ENCODE measurements at regions not wholly inside any gene's neighbourhood (a gene's known extent, or its start where the extent isn't known, plus 50 kb on each side); places are given as distances from the start of the nearest gene placed in this dataset.
"Not testable (repeated sequence)": the region's sequence is repeated elsewhere in the genome, so short reads cannot be mapped to it uniquely, and the experiment has no call there.

DNA sequence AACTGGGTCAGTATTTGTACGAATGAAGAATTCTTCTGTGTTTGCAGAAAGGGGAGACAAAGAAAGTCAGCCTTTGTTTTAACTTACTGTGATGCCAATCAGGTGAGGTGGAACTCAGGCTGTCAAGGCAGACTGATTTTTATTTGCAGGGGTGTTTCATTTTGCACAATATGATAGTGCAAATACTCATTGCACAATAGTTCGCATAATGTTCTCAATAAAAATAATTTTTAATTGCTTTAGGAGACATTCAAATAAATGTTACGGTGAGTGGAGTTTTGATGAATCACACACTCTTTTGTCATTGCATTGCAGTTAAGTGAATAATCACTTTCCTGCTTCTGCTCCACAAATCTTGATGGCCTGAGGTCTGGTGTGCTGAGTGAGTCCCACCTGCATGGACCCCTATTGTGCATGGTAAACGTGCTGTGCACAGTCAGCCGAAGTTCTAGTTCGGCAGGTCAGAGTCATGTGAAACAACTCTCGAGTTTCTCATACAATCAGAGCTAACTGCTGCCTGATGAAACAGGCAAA lies 141.3 kb upstream of the FZD8 start:
- no peaks in the 10 kb centered on the region for H3K27me3 ChIP-seq (replicated peaks in 2 of 5; ENCODE audit: control insufficient read depth in 4 of 5, insufficient read depth in 5 of 5, low read length in 4 of 5)
- DNase-seq, result no peak
- 83% methylated on average over 6 of the region's 7 CpGs for WGBS (ENCODE audit: insufficient coverage)
- H3K4me1 ChIP-seq (ENCODE audit: control extremely low read depth in 1 of 4, control insufficient read depth in 4 of 4, insufficient read depth in 4 of 4, low read length in 3 of 4), result peaks cover 0 to 7% (median 3%) of the 10 kb centered on the region in 4 experiments
- ChIA-PET POLR2A (no interaction called here), CTCF (no interaction called here)
- no peak overlapping the region for H3K27ac ChIP-seq (ENCODE audit: insufficient read depth in 1 of 2, low read depth in 1 of 2, low read length in 2 of 2, poor library complexity in 1 of 2, severe bottlenecking in 2 of 2)
- H3K4me3 ChIP-seq (ENCODE audit: control insufficient read depth in 1 of 7, extremely low read depth in 1 of 7, insufficient read depth in 4 of 7, low read depth in 2 of 7, low read length in 6 of 7), result no peak overlapping the region
- H3K9me3 ChIP-seq (ENCODE audit: control extremely low read depth in 1 of 5, control insufficient read depth in 4 of 5, insufficient read depth in 2 of 5, low read depth in 1 of 5, low read length in 4 of 5), result peaks cover 0 to 2% (median 0%) of the 10 kb centered on the region in 5 experiments
- H3K36me3 ChIP-seq (ENCODE audit: control insufficient read depth in 4 of 4, insufficient read depth in 4 of 4, low read length in 3 of 4), result no peaks in the 10 kb centered on the region

DNA sequence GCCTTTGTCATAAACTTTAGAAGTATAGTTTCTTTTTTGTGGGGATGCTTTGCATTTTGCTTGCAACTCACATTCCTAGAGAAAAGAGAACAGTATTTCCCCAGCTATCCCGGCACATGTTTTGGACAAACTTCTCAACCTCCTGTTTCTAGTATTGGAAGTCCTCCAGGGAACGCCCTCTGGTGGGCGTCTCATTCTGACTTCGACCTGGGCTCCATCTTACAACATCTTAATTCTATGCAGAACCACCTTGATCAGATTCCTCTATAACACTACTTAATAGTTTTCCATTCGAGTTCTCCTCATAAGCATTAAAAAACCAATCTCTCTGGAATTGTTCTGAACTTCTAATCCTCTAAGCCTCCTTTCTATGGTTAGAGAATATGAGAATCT lies 139.5 kb upstream of the FZD8 start:
- H3K36me3 ChIP-seq (ENCODE audit: control insufficient read depth in 4 of 4, insufficient read depth in 4 of 4, low read length in 3 of 4), result no peaks in the 10 kb centered on the region
- peak in 2 of 3 donors; percentile 5 to 9 for DNase-seq
- no peaks in the 10 kb centered on the region for H3K27me3 ChIP-seq (replicated peaks in 2 of 5; ENCODE audit: control insufficient read depth in 4 of 5, insufficient read depth in 5 of 5, low read length in 4 of 5)
- WGBS (ENCODE audit: insufficient coverage), result 82% methylated on average over 4 of the region's 5 CpGs
- no peak overlapping the region for H3K27ac ChIP-seq (ENCODE audit: insufficient read depth in 1 of 2, low read depth in 1 of 2, low read length in 2 of 2, poor library complexity in 1 of 2, severe bottlenecking in 2 of 2)
- no peak overlapping the region for H3K4me3 ChIP-seq (ENCODE audit: control insufficient read depth in 1 of 7, extremely low read depth in 1 of 7, insufficient read depth in 4 of 7, low read depth in 2 of 7, low read length in 6 of 7)
- ChIA-PET CTCF (interaction anchor here (1.4 kb wide), 1 partner anchor 146 kb away, joined by 5 read pairs; no protein-coding TSS in a partner anchor), POLR2A (no interaction called here)
- H3K9me3 ChIP-seq (ENCODE audit: control extremely low read depth in 1 of 5, control insufficient read depth in 4 of 5, insufficient read depth in 2 of 5, low read depth in 1 of 5, low read length in 4 of 5), result no peaks in the 10 kb centered on the region
- H3K4me1 ChIP-seq (ENCODE audit: control extremely low read depth in 1 of 4, control insufficient read depth in 4 of 4, insufficient read depth in 4 of 4, low read length in 3 of 4), result peaks cover 6 to 15% (median 10%) of the 10 kb centered on the region in 4 experiments

GRCh38 chr10:35780970-35781642 lies 139.0 kb upstream of the FZD8 start:
- Histone ChIP-seq H3K9me3 (ENCODE audit: control extremely low read depth in 1 of 5, control insufficient read depth in 4 of 5, insufficient read depth in 2 of 5, low read depth in 1 of 5, low read length in 4 of 5) (no peaks in the 10 kb centered on the region), H3K27me3 (replicated peaks in 2 of 5; ENCODE audit: control insufficient read depth in 4 of 5, insufficient read depth in 5 of 5, low read length in 4 of 5) (no peaks in the 10 kb centered on the region), H3K36me3 (ENCODE audit: control insufficient read depth in 4 of 4, insufficient read depth in 4 of 4, low read length in 3 of 4) (no peaks in the 10 kb centered on the region), H3K4me3 (ENCODE audit: control insufficient read depth in 1 of 7, extremely low read depth in 1 of 7, insufficient read depth in 4 of 7, low read depth in 2 of 7, low read length in 6 of 7) (no peak overlapping the region), H3K27ac (ENCODE audit: insufficient read depth in 1 of 2, low read depth in 1 of 2, low read length in 2 of 2, poor library complexity in 1 of 2, severe bottlenecking in 2 of 2) (no peak overlapping the region), H3K4me1 (ENCODE audit: control extremely low read depth in 1 of 4, control insufficient read depth in 4 of 4, insufficient read depth in 4 of 4, low read length in 3 of 4) (peaks cover 6 to 15% (median 10%) of the 10 kb centered on the region in 4 experiments)
- whole genome bisulfite sequencing (ENCODE audit: insufficient coverage), result 100% methylated on average over 1 of the region's 2 CpGs
- ChIA-PET POLR2A (no interaction called here), CTCF (interaction anchor here (1.4 kb wide), 1 partner anchor 146 kb away, joined by 5 read pairs; no protein-coding TSS in a partner anchor)
- DNase-seq, result no peak

- peak in 2 of 3 donors; percentile 37 to 56 for DNase-seq
- 0% methylated on average over 2 of the region's 6 CpGs for WGBS (ENCODE audit: insufficient coverage)
- CTCF ChIA-PET, result interaction anchor here (0.6 to 1.3 kb wide), 3 partner anchors 28 to 992 kb away, joined by 3 to 4 read pairs (median 3); no protein-coding TSS in a partner anchor
Measured at GRCh38 chr10:35778306-35778705, 136.2 kb upstream of the FZD8 start.

GRCh38 chr10:35776557-35776956 lies 134.5 kb upstream of the FZD8 start:
- H3K27me3 ChIP-seq (replicated peaks in 2 of 5; ENCODE audit: control insufficient read depth in 4 of 5, insufficient read depth in 5 of 5, low read length in 4 of 5); DNase-seq; H3K9me3 ChIP-seq (ENCODE audit: control extremely low read depth in 1 of 5, control insufficient read depth in 4 of 5, insufficient read depth in 2 of 5, low read depth in 1 of 5, low read length in 4 of 5); POLR2A ChIA-PET; CTCF ChIA-PET; H3K27ac ChIP-seq (ENCODE audit: insufficient read depth in 1 of 2, low read depth in 1 of 2, low read length in 2 of 2, poor library complexity in 1 of 2, severe bottlenecking in 2 of 2); H3K36me3 ChIP-seq (ENCODE audit: control insufficient read depth in 4 of 4, insufficient read depth in 4 of 4, low read length in 3 of 4); H3K4me3 ChIP-seq (ENCODE audit: control insufficient read depth in 1 of 7, extremely low read depth in 1 of 7, insufficient read depth in 4 of 7, low read depth in 2 of 7, low read length in 6 of 7): not testable (repeated sequence)
- peaks cover 6 to 15% (median 10%) of the 10 kb centered on the region in 4 experiments for H3K4me1 ChIP-seq (ENCODE audit: control extremely low read depth in 1 of 4, control insufficient read depth in 4 of 4, insufficient read depth in 4 of 4, low read length in 3 of 4)

More at GRCh38 chr10:35778306-35778705, 136.2 kb upstream of the FZD8 start:
- H3K4me1 ChIP-seq (ENCODE audit: control extremely low read depth in 1 of 4, control insufficient read depth in 4 of 4, insufficient read depth in 4 of 4, low read length in 3 of 4), result peaks cover 6 to 15% (median 10%) of the 10 kb centered on the region in 4 experiments
- H3K27ac ChIP-seq (ENCODE audit: insufficient read depth in 1 of 2, low read depth in 1 of 2, low read length in 2 of 2, poor library complexity in 1 of 2, severe bottlenecking in 2 of 2), result no peak overlapping the region
- peak overlapping the region in 3 of 7 experiments; percentile 2 to 48 (median 7) for H3K4me3 ChIP-seq (ENCODE audit: control insufficient read depth in 1 of 7, extremely low read depth in 1 of 7, insufficient read depth in 4 of 7, low read depth in 2 of 7, low read length in 6 of 7)
- no peaks in the 10 kb centered on the region for H3K9me3 ChIP-seq (ENCODE audit: control extremely low read depth in 1 of 5, control insufficient read depth in 4 of 5, insufficient read depth in 2 of 5, low read depth in 1 of 5, low read length in 4 of 5)
- H3K36me3 ChIP-seq (ENCODE audit: control insufficient read depth in 4 of 4, insufficient read depth in 4 of 4, low read length in 3 of 4), result no peaks in the 10 kb centered on the region
- no peaks in the 10 kb centered on the region for H3K27me3 ChIP-seq (replicated peaks in 2 of 5; ENCODE audit: control insufficient read depth in 4 of 5, insufficient read depth in 5 of 5, low read length in 4 of 5)
- POLR2A ChIA-PET, result no interaction called here

- Histone ChIP-seq H3K27me3 (replicated peaks in 2 of 5; ENCODE audit: control insufficient read depth in 4 of 5, insufficient read depth in 5 of 5, low read length in 4 of 5) (peaks cover 0 to 2% (median 0%) of the 10 kb centered on the region in 5 experiments), H3K36me3 (ENCODE audit: control insufficient read depth in 4 of 4, insufficient read depth in 4 of 4, low read length in 3 of 4) (no peaks in the 10 kb centered on the region), H3K4me1 (ENCODE audit: control extremely low read depth in 1 of 4, control insufficient read depth in 4 of 4, insufficient read depth in 4 of 4, low read length in 3 of 4) (peaks cover 6 to 15% (median 10%) of the 10 kb centered on the region in 4 experiments), H3K4me3 (ENCODE audit: control insufficient read depth in 1 of 7, extremely low read depth in 1 of 7, insufficient read depth in 4 of 7, low read depth in 2 of 7, low read length in 6 of 7) (no peak overlapping the region), H3K9me3 (ENCODE audit: control extremely low read depth in 1 of 5, control insufficient read depth in 4 of 5, insufficient read depth in 2 of 5, low read depth in 1 of 5, low read length in 4 of 5) (no peaks in the 10 kb centered on the region), H3K27ac (ENCODE audit: insufficient read depth in 1 of 2, low read depth in 1 of 2, low read length in 2 of 2, poor library complexity in 1 of 2, severe bottlenecking in 2 of 2) (no peak overlapping the region)
- no peak for DNase-seq
- ChIA-PET CTCF (no interaction called here), POLR2A (no interaction called here)
- no CpG with 5 or more reads among the region's 3 CpGs for WGBS (ENCODE audit: insufficient coverage)
Measured at GRCh38 chr10:35774109-35774508, 132.0 kb upstream of the FZD8 start.

DNA sequence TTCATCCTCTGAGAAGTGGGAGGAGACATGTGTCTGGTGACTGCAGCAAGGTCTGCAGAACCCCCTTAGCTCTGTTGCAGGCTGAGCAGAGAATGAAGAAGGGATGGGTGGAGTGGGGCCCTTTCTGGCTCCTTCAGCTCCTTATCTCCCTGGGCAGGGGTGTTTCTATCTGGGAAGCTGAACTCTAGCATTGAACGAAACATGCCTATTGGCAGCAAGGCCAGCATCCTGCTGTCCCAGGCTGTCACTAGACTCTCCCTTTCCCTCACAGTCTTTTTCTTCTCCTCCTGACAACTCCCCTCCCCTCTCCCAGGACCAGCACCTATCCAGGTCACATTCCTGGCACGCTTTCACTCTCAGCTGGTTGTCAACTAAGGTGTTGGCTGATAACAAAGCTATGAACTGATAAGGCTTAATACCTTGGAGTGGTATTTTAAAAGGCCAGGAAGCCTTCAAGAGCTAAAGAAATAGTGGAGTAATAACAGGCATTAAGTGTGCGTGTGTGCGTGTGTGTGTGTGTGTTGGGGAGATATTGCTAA lies 128.8 kb upstream of the FZD8 start:
- H3K36me3 ChIP-seq (ENCODE audit: control insufficient read depth in 4 of 4, insufficient read depth in 4 of 4, low read length in 3 of 4), result no peaks in the 10 kb centered on the region
- no peak for DNase-seq
- H3K4me1 ChIP-seq (ENCODE audit: control extremely low read depth in 1 of 4, control insufficient read depth in 4 of 4, insufficient read depth in 4 of 4, low read length in 3 of 4), result peaks cover 0 to 3% (median 0%) of the 10 kb centered on the region in 4 experiments
- ChIA-PET POLR2A (no interaction called here), CTCF (no interaction called here)
- no peaks in the 10 kb centered on the region for H3K9me3 ChIP-seq (ENCODE audit: control extremely low read depth in 1 of 5, control insufficient read depth in 4 of 5, insufficient read depth in 2 of 5, low read depth in 1 of 5, low read length in 4 of 5)
- H3K27ac ChIP-seq (ENCODE audit: insufficient read depth in 1 of 2, low read depth in 1 of 2, low read length in 2 of 2, poor library complexity in 1 of 2, severe bottlenecking in 2 of 2), result no peak overlapping the region
- H3K27me3 ChIP-seq (replicated peaks in 2 of 5; ENCODE audit: control insufficient read depth in 4 of 5, insufficient read depth in 5 of 5, low read length in 4 of 5), result peaks cover 0 to 3% (median 0%) of the 10 kb centered on the region in 5 experiments
- H3K4me3 ChIP-seq (ENCODE audit: control insufficient read depth in 1 of 7, extremely low read depth in 1 of 7, insufficient read depth in 4 of 7, low read depth in 2 of 7, low read length in 6 of 7), result no peak overlapping the region
- WGBS (ENCODE audit: insufficient coverage), result 100% methylated on average over 2 of the region's 4 CpGs
